Hepatocyte (in vitro differentiated cells): ENCODE measurements at regions not wholly inside any gene's neighbourhood (a gene's known extent, or its start where the extent isn't known, plus 50 kb on each side); places are given as distances from the start of the nearest gene placed in this dataset.
A peak's percentile ranks its signal among the peaks of the same experiment; 100 is the strongest.

ENCODE experiments used
- DNase-seq: peaks from one replicate; pipeline ENCODE4 v3.0.0-alpha.2; 2016; ENCODE audit warnings: low spot score
- H2AFZ ChIP-seq: fragments of 200-600 bp; sonication (generic); 2 replicates; pipeline ENCODE4 v1.6.0; 2016; ENCODE audit warnings: antibody characterized with exemption, mild to moderate bottlenecking
- H3K27ac ChIP-seq: fragments of 200-600 bp; sonication (generic); 2 replicates; pipeline ENCODE4 v1.5.1; 2016; ENCODE audit warnings: mild to moderate bottlenecking
- H3K27me3 ChIP-seq: fragments of 200-600 bp; sonication (generic); 2 replicates; pipeline ENCODE4 v1.6.1; 2016
- H3K36me3 ChIP-seq: fragments of 200-600 bp; sonication (generic); replicated peaks from 2 replicates; pipeline ENCODE4 v1.5.1; 2016; ENCODE audit warnings: low read depth; ENCODE audit not compliant: insufficient read depth
- H3K4me1 ChIP-seq: fragments of 200-600 bp; sonication (generic); 2 replicates; pipeline ENCODE4 v1.5.1; 2016; ENCODE audit warnings: mild to moderate bottlenecking, moderate library complexity; ENCODE audit not compliant: insufficient read depth
- H3K4me2 ChIP-seq: fragments of 200-600 bp; sonication (generic); 2 replicates; pipeline ENCODE4 v1.6.0; 2016
- H3K4me3 ChIP-seq: fragments of 200-600 bp; sonication (generic); 2 replicates; pipeline ENCODE4 v1.5.1; 2016; ENCODE audit warnings: mild to moderate bottlenecking
- H3K79me2 ChIP-seq: fragments of 200-600 bp; sonication (generic); 2 replicates; pipeline ENCODE4 v1.6.0; 2017; ENCODE audit warnings: mild to moderate bottlenecking
- H3K9me2 ChIP-seq: fragments of 200-600 bp; sonication (generic); replicated peaks from 2 replicates; pipeline ENCODE4 v1.6.0; 2017; ENCODE audit warnings: mild to moderate bottlenecking; ENCODE audit not compliant: insufficient read depth
- H3K9me3 ChIP-seq: fragments of 200-600 bp; sonication (generic); 2 replicates; pipeline ENCODE4 v1.5.1; 2016; ENCODE audit warnings: low read depth, mild to moderate bottlenecking
- H4K20me1 ChIP-seq: fragments of 200-600 bp; sonication (generic); 2 replicates; pipeline ENCODE4 v1.6.0; 2016; ENCODE audit warnings: mild to moderate bottlenecking; ENCODE audit not compliant: insufficient read depth, poor library complexity, severe bottlenecking
- EZH2 ChIP-seq: fragments of 200-600 bp; sonication (generic); IDR thresholded peaks from 2 replicates; pipeline ENCODE4 v1.6.1; 2016; ENCODE audit warnings: antibody characterized with exemption, mild to moderate bottlenecking, borderline replicate concordance
- EZH2phosphoT487 ChIP-seq: fragments of 200-600 bp; sonication (generic); IDR thresholded peaks from one replicate; pipeline ENCODE4 v1.6.1; 2018; ENCODE audit warnings: antibody characterized with exemption, mild to moderate bottlenecking, low read depth, moderate library complexity; ENCODE audit not compliant: unreplicated experiment, severe bottlenecking
- WGBS: methylation state at CpG from one replicate; pipeline ENCODE4 v1.1.6; 2016; ENCODE audit warnings: low lambda C conversion rate; ENCODE audit errors: missing lambda C conversion rate; 5-methylcytosine and 5-hydroxymethylcytosine counted together
- TF ChIP-seq, protein P1 (sequence below): fragments of 200-600 bp; sonication (generic); IDR thresholded peaks from 2 replicates; pipeline ENCODE4 v1.5.1; 2016; ENCODE audit warnings: antibody characterized with exemption, mild to moderate bottlenecking; ENCODE audit not compliant: poor library complexity

DNA sequence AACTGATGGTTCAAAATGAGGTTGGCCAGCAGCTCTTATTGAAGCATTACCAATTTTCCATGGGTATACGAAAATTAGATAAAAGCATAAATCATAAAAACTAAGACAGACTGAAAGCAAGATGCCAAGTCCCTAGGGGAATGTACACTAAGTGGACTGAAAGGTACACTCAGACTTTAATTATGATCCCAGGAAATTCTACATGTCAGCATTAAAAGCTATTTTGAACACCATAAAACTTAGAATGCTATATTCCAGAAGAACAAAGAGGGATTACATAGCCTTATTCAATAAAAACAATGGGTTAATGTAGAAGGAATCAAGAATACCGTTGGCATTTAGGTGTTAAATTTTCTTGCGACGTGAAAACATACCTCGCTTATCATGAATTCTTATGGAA is 558.5 kb downstream of the LRRIQ3 start:
- H4K20me1 ChIP-seq = no peaks in the 10 kb centered on the region
- no peaks in the 10 kb centered on the region for H3K36me3 ChIP-seq
- H3K27ac ChIP-seq = no peak overlapping the region
- no peak overlapping the region for H3K4me3 ChIP-seq
- no peaks in the 10 kb centered on the region for H3K9me3 ChIP-seq
- H2AFZ ChIP-seq = no peak overlapping the region
- no peak overlapping the region for H3K4me2 ChIP-seq
- H3K79me2 ChIP-seq = no peaks in the 10 kb centered on the region
- H3K9me2 ChIP-seq = no peaks in the 10 kb centered on the region
- WGBS = 87% methylated on average over 5 of the region's 5 CpGs
- peaks cover 3% of the 10 kb centered on the region for H3K27me3 ChIP-seq
- TF ChIP-seq EZH2phosphoT487 (no peak), EZH2 (no peak)
- TF ChIP-seq, protein P1, sequence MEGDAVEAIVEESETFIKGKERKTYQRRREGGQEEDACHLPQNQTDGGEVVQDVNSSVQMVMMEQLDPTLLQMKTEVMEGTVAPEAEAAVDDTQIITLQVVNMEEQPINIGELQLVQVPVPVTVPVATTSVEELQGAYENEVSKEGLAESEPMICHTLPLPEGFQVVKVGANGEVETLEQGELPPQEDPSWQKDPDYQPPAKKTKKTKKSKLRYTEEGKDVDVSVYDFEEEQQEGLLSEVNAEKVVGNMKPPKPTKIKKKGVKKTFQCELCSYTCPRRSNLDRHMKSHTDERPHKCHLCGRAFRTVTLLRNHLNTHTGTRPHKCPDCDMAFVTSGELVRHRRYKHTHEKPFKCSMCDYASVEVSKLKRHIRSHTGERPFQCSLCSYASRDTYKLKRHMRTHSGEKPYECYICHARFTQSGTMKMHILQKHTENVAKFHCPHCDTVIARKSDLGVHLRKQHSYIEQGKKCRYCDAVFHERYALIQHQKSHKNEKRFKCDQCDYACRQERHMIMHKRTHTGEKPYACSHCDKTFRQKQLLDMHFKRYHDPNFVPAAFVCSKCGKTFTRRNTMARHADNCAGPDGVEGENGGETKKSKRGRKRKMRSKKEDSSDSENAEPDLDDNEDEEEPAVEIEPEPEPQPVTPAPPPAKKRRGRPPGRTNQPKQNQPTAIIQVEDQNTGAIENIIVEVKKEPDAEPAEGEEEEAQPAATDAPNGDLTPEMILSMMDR = no peak
- H3K4me1 ChIP-seq = no peaks in the 10 kb centered on the region
- DNase-seq = no peak

GRCh38 chr1:73637264-73637663 is 560.7 kb downstream of the LRRIQ3 start:
- no peak for DNase-seq
- Histone ChIP-seq H2AFZ (no peak overlapping the region), H3K9me2 (no peaks in the 10 kb centered on the region), H4K20me1 (no peaks in the 10 kb centered on the region), H3K4me1 (no peaks in the 10 kb centered on the region), H3K27me3 (peaks cover 3% of the 10 kb centered on the region), H3K79me2 (no peaks in the 10 kb centered on the region), H3K4me2 (no peak overlapping the region), H3K27ac (no peak overlapping the region), H3K36me3 (no peaks in the 10 kb centered on the region), H3K9me3 (no peaks in the 10 kb centered on the region), H3K4me3 (no peak overlapping the region)
- no peak for TF ChIP-seq EZH2phosphoT487
- TF ChIP-seq, protein P1 = no peak
- no peak for TF ChIP-seq EZH2
- 89% methylated on average over 2 of the region's 2 CpGs for WGBS

- Histone ChIP-seq H3K36me3 (no peaks in the 10 kb centered on the region), H3K9me3 (no peaks in the 10 kb centered on the region), H3K27me3 (no peaks in the 10 kb centered on the region), H3K4me3 (no peak overlapping the region), H2AFZ (no peak overlapping the region), H4K20me1 (no peaks in the 10 kb centered on the region), H3K4me2 (no peak overlapping the region), H3K27ac (no peak overlapping the region), H3K9me2 (no peaks in the 10 kb centered on the region), H3K4me1 (no peaks in the 10 kb centered on the region), H3K79me2 (no peaks in the 10 kb centered on the region)
- TF ChIP-seq EZH2phosphoT487 (no peak), EZH2 (no peak)
- TF ChIP-seq, protein P1 = no peak
- DNase-seq = no peak
- WGBS = 73% methylated on average over 3 of the region's 3 CpGs
Observed at GRCh38 chr1:73635021-73635420, 563.0 kb downstream of the LRRIQ3 start.

- Histone ChIP-seq H3K9me3 (no peaks in the 10 kb centered on the region), H3K4me3 (no peak overlapping the region), H3K27ac (no peak overlapping the region), H3K79me2 (no peaks in the 10 kb centered on the region), H3K4me2 (no peak overlapping the region), H3K27me3 (no peaks in the 10 kb centered on the region), H3K4me1 (no peaks in the 10 kb centered on the region), H2AFZ (no peak overlapping the region), H3K9me2 (no peaks in the 10 kb centered on the region), H4K20me1 (no peaks in the 10 kb centered on the region), H3K36me3 (no peaks in the 10 kb centered on the region)
- no peak for DNase-seq
- TF ChIP-seq EZH2 = no peak
- TF ChIP-seq, protein P1 = peak; percentile 22
Observed at GRCh38 chr1:73627723-73628122, 570.3 kb downstream of the LRRIQ3 start.
